B cell (primary cell): ENCODE measurements at regions not wholly inside any gene's neighbourhood (a gene's known extent, or its start where the extent isn't known, plus 50 kb on each side); places are given as distances from the start of the nearest gene placed in this dataset.

ENCODE experiments used
- EZH2 ChIP-seq: IDR thresholded peaks from 2 replicates; pipeline ENCODE4 v1.6.1; 2012; ENCODE audit warnings: borderline replicate concordance, low read depth, mild to moderate bottlenecking, moderate library complexity, low read length; ENCODE audit not compliant: insufficient read depth, poor library complexity, severe bottlenecking
- TF ChIP-seq, protein P1 (sequence below): fragments of 200-600 bp; IDR thresholded peaks from one replicate; pipeline ENCODE4 v1.8.0; 2022; ENCODE audit warnings: antibody characterized with exemption, mild to moderate bottlenecking

DNA sequence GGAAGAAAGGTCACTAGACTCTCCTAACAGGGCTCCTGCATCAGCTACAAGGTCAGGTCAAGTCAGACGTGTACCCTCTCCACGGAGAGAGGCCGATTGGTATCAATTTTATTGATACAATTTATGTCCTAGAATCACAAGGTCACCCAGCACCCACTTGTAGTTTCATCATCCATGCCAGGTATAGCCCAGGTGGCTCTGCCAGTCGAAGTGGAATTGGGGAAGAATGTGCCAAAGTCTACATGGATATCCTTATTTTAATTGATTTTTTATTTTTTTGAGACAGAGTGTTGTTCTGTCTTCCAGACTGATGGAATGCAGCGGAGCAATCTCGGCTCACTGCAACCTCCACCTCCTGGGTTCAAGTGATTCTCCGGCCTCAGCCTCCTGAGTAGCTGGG is 334.1 kb downstream of the SHANK2 start:
- TF ChIP-seq, protein P1, sequence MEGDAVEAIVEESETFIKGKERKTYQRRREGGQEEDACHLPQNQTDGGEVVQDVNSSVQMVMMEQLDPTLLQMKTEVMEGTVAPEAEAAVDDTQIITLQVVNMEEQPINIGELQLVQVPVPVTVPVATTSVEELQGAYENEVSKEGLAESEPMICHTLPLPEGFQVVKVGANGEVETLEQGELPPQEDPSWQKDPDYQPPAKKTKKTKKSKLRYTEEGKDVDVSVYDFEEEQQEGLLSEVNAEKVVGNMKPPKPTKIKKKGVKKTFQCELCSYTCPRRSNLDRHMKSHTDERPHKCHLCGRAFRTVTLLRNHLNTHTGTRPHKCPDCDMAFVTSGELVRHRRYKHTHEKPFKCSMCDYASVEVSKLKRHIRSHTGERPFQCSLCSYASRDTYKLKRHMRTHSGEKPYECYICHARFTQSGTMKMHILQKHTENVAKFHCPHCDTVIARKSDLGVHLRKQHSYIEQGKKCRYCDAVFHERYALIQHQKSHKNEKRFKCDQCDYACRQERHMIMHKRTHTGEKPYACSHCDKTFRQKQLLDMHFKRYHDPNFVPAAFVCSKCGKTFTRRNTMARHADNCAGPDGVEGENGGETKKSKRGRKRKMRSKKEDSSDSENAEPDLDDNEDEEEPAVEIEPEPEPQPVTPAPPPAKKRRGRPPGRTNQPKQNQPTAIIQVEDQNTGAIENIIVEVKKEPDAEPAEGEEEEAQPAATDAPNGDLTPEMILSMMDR: no peak
- TF ChIP-seq EZH2: no peak
